ENCODE measurements at regions not wholly inside any gene's neighbourhood (a gene's known extent, or its start where the extent isn't known, plus 50 kb on each side); places are given as distances from the start of the nearest gene placed in this dataset.

- Mint-ChIP-seq H3K4me3 (ENCODE audit: unreplicated experiment) (no peak overlapping the region), H3K27me3 (ENCODE audit: low read depth, unreplicated experiment) (peaks cover 97% of the 10 kb centered on the region), H3K4me1 (ENCODE audit: low read depth, unreplicated experiment) (peaks cover 7% of the 10 kb centered on the region), H3K36me3 (ENCODE audit: low read depth, unreplicated experiment) (no peaks in the 10 kb centered on the region), H3K27ac (ENCODE audit: unreplicated experiment) (peak overlapping the region; percentile 89), H3K9me3 (ENCODE audit: unreplicated experiment) (peaks cover 45% of the 10 kb centered on the region)
- no peak overlapping the region for H3K4me3 ChIP-seq (ENCODE audit: insufficient read depth, low read depth, low read length)
- DNase-seq (ENCODE audit: low read depth) (no peak), FAIRE-seq (no peak)
- peaks cover 86% of the 10 kb centered on the region for H3K27me3 ChIP-seq (ENCODE audit: insufficient read depth, low read length)
- H3K36me3 ChIP-seq (ENCODE audit: insufficient read depth, low read length): no peaks in the 10 kb centered on the region
- no peaks in the 10 kb centered on the region for H3K79me2 ChIP-seq (ENCODE audit: insufficient read depth, low read length)
- H3K9ac ChIP-seq (ENCODE audit: low read length): no peak overlapping the region
- H3K27ac ChIP-seq (ENCODE audit: low read depth, low read length): no peak overlapping the region
- H3K9me3 ChIP-seq (ENCODE audit: insufficient read depth, low read depth, low read length): peaks cover 3% of the 10 kb centered on the region
- H3K4me1 ChIP-seq (ENCODE audit: insufficient read depth, low read length): no peaks in the 10 kb centered on the region
- TF ChIP-seq EZH2 (IDR thresholded peaks at IDR 0.05; ENCODE audit: insufficient read depth, low read length) (no peak), CTCF (IDR thresholded peaks at IDR 0.05; ENCODE audit: insufficient read depth, low read depth, low read length) (no peak)
- H3K4me2 ChIP-seq (ENCODE audit: low read length): no peak overlapping the region
- H2AFZ ChIP-seq (ENCODE audit: low read depth, low read length): no peak overlapping the region
- H4K20me1 ChIP-seq (ENCODE audit: insufficient read depth, low read length): no peaks in the 10 kb centered on the region
These were observed 155.4 kb downstream of the TRIM27 start for GRCh38 chr6:28768187-28768913.

- Histone ChIP-seq H2AFZ (ENCODE audit: low read depth, low read length) (no peak overlapping the region), H3K4me1 (ENCODE audit: insufficient read depth, low read length) (no peaks in the 10 kb centered on the region), H3K4me2 (ENCODE audit: low read length) (no peak overlapping the region), H4K20me1 (ENCODE audit: insufficient read depth, low read length) (no peaks in the 10 kb centered on the region), H3K27ac (ENCODE audit: low read depth, low read length) (no peak overlapping the region), H3K4me3 (ENCODE audit: insufficient read depth, low read depth, low read length) (no peak overlapping the region), H3K36me3 (ENCODE audit: insufficient read depth, low read length) (no peaks in the 10 kb centered on the region), H3K9me3 (ENCODE audit: insufficient read depth, low read depth, low read length) (peaks cover 3% of the 10 kb centered on the region), H3K79me2 (ENCODE audit: insufficient read depth, low read length) (no peaks in the 10 kb centered on the region), H3K27me3 (ENCODE audit: insufficient read depth, low read length) (peaks cover 92% of the 10 kb centered on the region), H3K9ac (ENCODE audit: low read length) (no peak overlapping the region)
- peak overlapping the region; percentile 65 for H3K27ac Mint-ChIP-seq (ENCODE audit: unreplicated experiment)
- TF ChIP-seq EZH2 (IDR thresholded peaks at IDR 0.05; ENCODE audit: insufficient read depth, low read length) (no peak), CTCF (IDR thresholded peaks at IDR 0.05; ENCODE audit: insufficient read depth, low read depth, low read length) (no peak)
- peaks cover 5% of the 10 kb centered on the region for H3K4me1 Mint-ChIP-seq (ENCODE audit: low read depth, unreplicated experiment)
- FAIRE-seq (no peak), DNase-seq (ENCODE audit: low read depth) (peak; percentile 16)
- no peak overlapping the region for H3K4me3 Mint-ChIP-seq (ENCODE audit: unreplicated experiment)
- H3K27me3 Mint-ChIP-seq (ENCODE audit: low read depth, unreplicated experiment): peaks cover 96% of the 10 kb centered on the region
- H3K36me3 Mint-ChIP-seq (ENCODE audit: low read depth, unreplicated experiment): no peaks in the 10 kb centered on the region
- peaks cover 56% of the 10 kb centered on the region for H3K9me3 Mint-ChIP-seq (ENCODE audit: unreplicated experiment)
These were observed 154.0 kb downstream of the TRIM27 start for GRCh38 chr6:28769626-28770402.
